ENCODE measurements at regions not wholly inside any gene's neighbourhood (a gene's known extent, or its start where the extent isn't known, plus 50 kb on each side); places are given as distances from the start of the nearest gene placed in this dataset.
A peak's percentile ranks its signal among the peaks of the same experiment; 100 is the strongest.

DNA sequence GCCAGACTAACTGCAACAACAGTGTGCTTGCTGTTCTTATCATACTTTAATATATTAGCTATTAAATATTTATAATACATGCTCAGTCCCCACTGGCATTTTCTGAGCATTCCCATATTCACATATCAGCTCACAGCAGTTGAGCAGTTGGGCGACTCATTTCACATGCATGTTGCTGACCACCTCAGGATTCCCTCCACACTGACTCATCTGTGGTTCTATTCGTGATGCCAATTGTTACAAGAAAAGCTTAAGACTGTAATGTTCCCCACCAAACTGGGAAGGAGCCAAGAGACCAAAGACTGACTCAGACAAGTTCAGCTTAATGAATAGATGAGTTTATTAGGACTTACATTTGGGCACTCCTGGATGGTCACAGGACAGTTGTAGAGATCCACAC lies 100.3 kb upstream of the KIF2B start:
- Histone ChIP-seq H3K36me3 (ENCODE audit: insufficient read depth, low read length) (no peaks in the 10 kb centered on the region), H3K79me2 (ENCODE audit: insufficient read depth, low read length) (no peaks in the 10 kb centered on the region), H3K9ac (ENCODE audit: low read length) (peak overlapping the region; percentile 71), H3K4me3 (ENCODE audit: insufficient read depth, low read depth, low read length) (no peak overlapping the region), H3K9me3 (ENCODE audit: insufficient read depth, low read depth, low read length) (no peaks in the 10 kb centered on the region), H3K27ac (ENCODE audit: low read depth, low read length) (peak overlapping the region; percentile 82), H3K4me2 (ENCODE audit: low read length) (peak overlapping the region; percentile 66), H3K4me1 (ENCODE audit: insufficient read depth, low read length) (peaks cover 16% of the 10 kb centered on the region), H2AFZ (ENCODE audit: low read depth, low read length) (peak overlapping the region; percentile 36), H4K20me1 (ENCODE audit: insufficient read depth, low read length) (no peaks in the 10 kb centered on the region), H3K27me3 (ENCODE audit: insufficient read depth, low read length) (no peaks in the 10 kb centered on the region)
- Mint-ChIP-seq H3K4me1 (ENCODE audit: low read depth, unreplicated experiment) (peaks cover 20% of the 10 kb centered on the region), H3K9me3 (ENCODE audit: unreplicated experiment) (peaks cover under 1% of the 10 kb centered on the region), H3K4me3 (ENCODE audit: unreplicated experiment) (no peak overlapping the region), H3K27ac (ENCODE audit: unreplicated experiment) (peak overlapping the region; percentile 96), H3K36me3 (ENCODE audit: low read depth, unreplicated experiment) (no peaks in the 10 kb centered on the region), H3K27me3 (ENCODE audit: low read depth, unreplicated experiment) (no peaks in the 10 kb centered on the region)
- peak; percentile 100 for DNase-seq (ENCODE audit: low read depth)
- TF ChIP-seq EZH2 (IDR thresholded peaks at IDR 0.05; ENCODE audit: insufficient read depth, low read length): no peak
- TF ChIP-seq, protein P1, sequence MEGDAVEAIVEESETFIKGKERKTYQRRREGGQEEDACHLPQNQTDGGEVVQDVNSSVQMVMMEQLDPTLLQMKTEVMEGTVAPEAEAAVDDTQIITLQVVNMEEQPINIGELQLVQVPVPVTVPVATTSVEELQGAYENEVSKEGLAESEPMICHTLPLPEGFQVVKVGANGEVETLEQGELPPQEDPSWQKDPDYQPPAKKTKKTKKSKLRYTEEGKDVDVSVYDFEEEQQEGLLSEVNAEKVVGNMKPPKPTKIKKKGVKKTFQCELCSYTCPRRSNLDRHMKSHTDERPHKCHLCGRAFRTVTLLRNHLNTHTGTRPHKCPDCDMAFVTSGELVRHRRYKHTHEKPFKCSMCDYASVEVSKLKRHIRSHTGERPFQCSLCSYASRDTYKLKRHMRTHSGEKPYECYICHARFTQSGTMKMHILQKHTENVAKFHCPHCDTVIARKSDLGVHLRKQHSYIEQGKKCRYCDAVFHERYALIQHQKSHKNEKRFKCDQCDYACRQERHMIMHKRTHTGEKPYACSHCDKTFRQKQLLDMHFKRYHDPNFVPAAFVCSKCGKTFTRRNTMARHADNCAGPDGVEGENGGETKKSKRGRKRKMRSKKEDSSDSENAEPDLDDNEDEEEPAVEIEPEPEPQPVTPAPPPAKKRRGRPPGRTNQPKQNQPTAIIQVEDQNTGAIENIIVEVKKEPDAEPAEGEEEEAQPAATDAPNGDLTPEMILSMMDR (IDR thresholded peaks at IDR 0.05; ENCODE audit: insufficient read depth, low read depth, low read length): no peak
- FAIRE-seq: peak; percentile 86

DNA sequence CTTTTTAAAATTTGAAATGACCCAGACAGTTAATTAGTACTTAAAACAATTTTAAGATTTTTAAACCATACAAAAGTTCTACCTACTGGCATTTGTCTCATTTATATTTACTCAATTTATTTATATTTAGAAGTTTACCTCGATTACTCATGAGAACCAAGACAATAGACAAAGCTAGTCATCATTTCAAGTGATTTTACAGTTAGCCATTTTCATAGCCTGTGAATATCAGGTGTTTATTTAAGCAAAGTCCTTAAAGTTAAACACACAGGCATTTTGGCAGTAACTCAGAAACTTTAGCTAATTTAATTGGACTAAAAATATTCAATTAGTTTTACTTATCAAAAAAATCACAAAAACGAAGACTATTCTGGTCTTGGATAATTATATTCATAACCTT lies 101.6 kb upstream of the KIF2B start:
- Histone ChIP-seq H3K27me3 (ENCODE audit: insufficient read depth, low read length) (no peaks in the 10 kb centered on the region), H3K4me3 (ENCODE audit: insufficient read depth, low read depth, low read length) (no peak overlapping the region), H3K79me2 (ENCODE audit: insufficient read depth, low read length) (no peaks in the 10 kb centered on the region), H3K36me3 (ENCODE audit: insufficient read depth, low read length) (no peaks in the 10 kb centered on the region), H3K9ac (ENCODE audit: low read length) (no peak overlapping the region), H3K4me1 (ENCODE audit: insufficient read depth, low read length) (peaks cover 16% of the 10 kb centered on the region), H2AFZ (ENCODE audit: low read depth, low read length) (no peak overlapping the region), H3K9me3 (ENCODE audit: insufficient read depth, low read depth, low read length) (no peaks in the 10 kb centered on the region), H3K4me2 (ENCODE audit: low read length) (no peak overlapping the region), H3K27ac (ENCODE audit: low read depth, low read length) (peak overlapping the region; percentile 82), H4K20me1 (ENCODE audit: insufficient read depth, low read length) (no peaks in the 10 kb centered on the region)
- Mint-ChIP-seq H3K4me3 (ENCODE audit: unreplicated experiment) (no peak overlapping the region), H3K27ac (ENCODE audit: unreplicated experiment) (peak overlapping the region; percentile 58), H3K36me3 (ENCODE audit: low read depth, unreplicated experiment) (no peaks in the 10 kb centered on the region), H3K27me3 (ENCODE audit: low read depth, unreplicated experiment) (no peaks in the 10 kb centered on the region), H3K9me3 (ENCODE audit: unreplicated experiment) (no peaks in the 10 kb centered on the region), H3K4me1 (ENCODE audit: low read depth, unreplicated experiment) (peaks cover 20% of the 10 kb centered on the region)
- TF ChIP-seq EZH2 (IDR thresholded peaks at IDR 0.05; ENCODE audit: insufficient read depth, low read length): no peak
- TF ChIP-seq, protein P1 (IDR thresholded peaks at IDR 0.05; ENCODE audit: insufficient read depth, low read depth, low read length): no peak
- FAIRE-seq (no peak), DNase-seq (ENCODE audit: low read depth) (peak; percentile 32)

DNA sequence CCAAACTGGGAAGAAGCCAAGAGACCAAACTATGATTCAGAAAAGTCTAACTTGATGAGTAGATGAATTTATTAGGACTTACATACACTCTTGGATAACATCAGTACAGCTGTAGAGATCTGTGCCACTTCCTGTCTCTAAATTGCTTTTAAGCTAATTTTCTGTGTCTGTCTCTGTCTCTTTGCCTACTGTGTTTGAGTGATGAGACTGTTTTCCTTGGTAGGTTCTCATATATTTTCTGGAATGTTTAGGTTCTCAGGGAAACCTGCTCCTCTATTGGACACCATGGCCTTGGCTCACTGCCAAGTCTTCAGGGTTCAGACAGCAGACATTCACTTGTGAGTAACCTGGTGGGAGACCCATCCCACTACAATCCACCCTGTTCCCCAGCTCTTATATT lies 103.5 kb upstream of the KIF2B start:
- Histone ChIP-seq H3K36me3 (ENCODE audit: insufficient read depth, low read length) (no peaks in the 10 kb centered on the region), H2AFZ (ENCODE audit: low read depth, low read length) (no peak overlapping the region), H3K4me3 (ENCODE audit: insufficient read depth, low read depth, low read length) (no peak overlapping the region), H3K27me3 (ENCODE audit: insufficient read depth, low read length) (no peaks in the 10 kb centered on the region), H3K9ac (ENCODE audit: low read length) (no peak overlapping the region), H3K79me2 (ENCODE audit: insufficient read depth, low read length) (no peaks in the 10 kb centered on the region), H3K4me1 (ENCODE audit: insufficient read depth, low read length) (peaks cover 16% of the 10 kb centered on the region), H3K9me3 (ENCODE audit: insufficient read depth, low read depth, low read length) (no peaks in the 10 kb centered on the region), H4K20me1 (ENCODE audit: insufficient read depth, low read length) (no peaks in the 10 kb centered on the region), H3K4me2 (ENCODE audit: low read length) (no peak overlapping the region), H3K27ac (ENCODE audit: low read depth, low read length) (no peak overlapping the region)
- peaks cover 20% of the 10 kb centered on the region for H3K4me1 Mint-ChIP-seq (ENCODE audit: low read depth, unreplicated experiment)
- DNase-seq (ENCODE audit: low read depth) (peak; percentile 12), FAIRE-seq (no peak)
- no peaks in the 10 kb centered on the region for H3K36me3 Mint-ChIP-seq (ENCODE audit: low read depth, unreplicated experiment)
- no peak overlapping the region for H3K4me3 Mint-ChIP-seq (ENCODE audit: unreplicated experiment)
- peak overlapping the region; percentile 49 for H3K27ac Mint-ChIP-seq (ENCODE audit: unreplicated experiment)
- no peaks in the 10 kb centered on the region for H3K27me3 Mint-ChIP-seq (ENCODE audit: low read depth, unreplicated experiment)
- no peaks in the 10 kb centered on the region for H3K9me3 Mint-ChIP-seq (ENCODE audit: unreplicated experiment)
- TF ChIP-seq, protein P1 (IDR thresholded peaks at IDR 0.05; ENCODE audit: insufficient read depth, low read depth, low read length): no peak
- TF ChIP-seq EZH2 (IDR thresholded peaks at IDR 0.05; ENCODE audit: insufficient read depth, low read length): no peak

Data from astrocyte (in vitro differentiated cells and primary cell).